Caki2 (cell line): ENCODE measurements at regions not wholly inside any gene's neighbourhood (a gene's known extent, or its start where the extent isn't known, plus 50 kb on each side); places are given as distances from the start of the nearest gene placed in this dataset.

Source experiments
- DNase-seq: peaks from one replicate; pipeline ENCODE4 v3.0.0-alpha.2; 2015; ENCODE audit warnings: low read depth
- in situ Hi-C: cut with HindIII; loops from 2 replicates; pipeline ENCODE4 v1.10.0; 2016; ENCODE audit warnings: low sequenced_read_pairs, low pct_unique_long_range_greater_than_20kb, mixed read lengths

GRCh38 chr2:15767679-15768078 lies 172.7 kb upstream of the MYCN start:
- in situ Hi-C loops: no loop called here

DNA sequence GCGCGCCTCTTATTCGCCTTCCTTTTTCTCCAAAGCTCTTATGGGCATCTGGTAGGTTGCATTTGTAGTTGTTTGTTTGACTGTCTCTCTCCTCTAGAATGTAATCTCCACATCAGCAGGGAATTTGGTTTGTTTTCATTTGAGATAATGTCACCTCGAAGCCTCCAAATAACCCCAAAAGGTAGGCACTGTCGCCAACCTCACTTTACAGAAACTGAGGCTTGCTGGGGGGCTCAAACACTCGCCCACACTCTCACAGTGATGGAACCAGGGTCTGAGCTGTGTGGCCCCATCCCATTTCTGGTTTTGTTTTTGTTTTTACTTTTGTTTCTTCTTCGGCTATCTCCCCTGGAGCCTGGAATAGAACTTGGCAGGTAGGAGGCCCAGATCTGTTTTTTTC lies 172.2 kb upstream of the MYCN start:
- in situ Hi-C loops: no loop called here
- DNase-seq: no peak

More at GRCh38 chr2:15767679-15768078, 172.7 kb upstream of the MYCN start:
- no peak for DNase-seq

DNA sequence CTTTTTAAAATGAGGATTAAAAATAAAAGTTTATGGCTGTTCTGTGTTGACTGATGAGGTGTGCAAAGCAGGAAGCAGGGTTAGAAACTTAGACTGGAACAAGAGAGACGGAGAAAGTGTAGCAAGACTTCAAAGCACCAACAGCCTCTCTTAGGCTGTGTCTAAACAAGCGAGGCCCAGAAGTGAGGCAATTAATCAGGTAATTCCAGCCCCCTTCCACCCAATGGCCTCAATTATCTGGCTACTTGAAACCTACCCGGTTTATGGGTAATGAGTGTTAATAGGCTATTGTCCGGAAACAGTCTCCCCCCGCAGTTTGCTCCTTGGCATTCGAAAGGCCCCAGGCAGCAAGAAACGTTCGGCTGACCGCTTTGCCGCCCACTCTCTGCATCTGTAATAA lies 171.7 kb upstream of the MYCN start:
- in situ Hi-C loops: no loop called here
- DNase-seq: no peak

- in situ Hi-C loops: no loop called here
- DNase-seq: no peak
These were observed 171.1 kb upstream of the MYCN start for GRCh38 chr2:15769235-15769634.

DNA sequence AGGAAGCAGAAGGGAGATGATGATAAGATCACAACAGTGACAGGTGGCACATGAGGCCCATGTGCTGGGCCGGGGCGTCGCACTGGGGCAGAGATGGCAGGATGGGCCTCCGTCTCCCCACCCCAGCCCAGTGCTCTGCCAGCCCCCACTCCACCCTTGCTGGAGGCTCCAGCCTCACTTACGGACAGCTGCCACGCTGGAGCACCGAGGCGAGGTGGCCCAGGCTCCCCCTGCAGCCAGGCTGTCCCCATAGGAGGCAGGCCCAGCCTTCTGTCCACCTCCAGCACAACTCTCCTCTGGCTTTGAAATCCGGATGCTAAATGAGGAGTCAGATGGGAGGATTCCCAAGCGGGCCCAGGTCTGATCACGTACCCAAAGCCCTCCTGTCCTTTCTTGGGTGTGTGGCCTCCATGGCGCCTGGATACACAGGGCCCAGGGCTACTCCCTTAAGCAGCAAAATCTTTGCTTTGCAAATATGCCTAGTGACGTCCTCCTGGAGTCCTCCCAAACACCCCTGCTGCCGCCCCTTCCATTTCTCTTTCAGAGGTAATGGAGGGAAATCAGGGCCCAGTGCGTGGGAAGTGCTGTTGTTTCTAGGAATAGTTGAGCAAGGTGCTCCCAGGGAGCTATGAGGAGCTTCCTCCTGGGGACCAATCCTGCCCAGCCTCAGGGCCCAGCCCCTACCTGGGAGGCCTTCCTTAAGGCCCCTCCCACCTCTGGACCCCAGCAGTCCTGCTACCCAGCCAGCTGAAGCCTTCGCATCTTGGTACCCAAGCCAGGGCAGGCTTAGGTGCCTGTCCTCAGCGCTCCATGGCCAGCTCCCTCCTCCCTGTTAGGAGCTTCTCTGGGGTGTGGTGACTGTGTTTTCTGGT lies 170.4 kb upstream of the MYCN start:
- no peak for DNase-seq
- in situ Hi-C loops: no loop called here

GRCh38 chr2:15770606-15771005 lies 169.7 kb upstream of the MYCN start:
- in situ Hi-C loops: no loop called here
- DNase-seq: no peak

DNA sequence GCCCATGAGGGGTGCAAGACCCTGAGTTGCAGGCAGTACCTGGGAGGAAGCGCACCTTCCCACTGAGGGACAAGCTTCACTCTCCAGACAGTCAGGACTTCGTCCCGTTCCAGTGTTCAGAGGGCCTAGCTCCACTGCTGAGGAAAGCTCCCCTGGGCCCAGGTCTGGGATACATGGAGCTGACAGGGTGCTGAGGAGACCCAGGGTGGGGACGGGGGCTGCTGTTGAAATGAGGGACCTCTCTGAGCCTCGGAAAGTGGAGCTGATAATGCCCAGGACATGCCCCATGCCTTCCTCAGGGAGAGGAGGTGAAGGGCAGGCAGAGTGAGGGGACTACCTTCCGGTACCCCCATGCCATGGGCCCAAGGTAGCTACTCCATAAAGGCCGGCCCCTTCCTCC lies 169.2 kb upstream of the MYCN start:
- DNase-seq: no peak
- in situ Hi-C loops: no loop called here

DNA sequence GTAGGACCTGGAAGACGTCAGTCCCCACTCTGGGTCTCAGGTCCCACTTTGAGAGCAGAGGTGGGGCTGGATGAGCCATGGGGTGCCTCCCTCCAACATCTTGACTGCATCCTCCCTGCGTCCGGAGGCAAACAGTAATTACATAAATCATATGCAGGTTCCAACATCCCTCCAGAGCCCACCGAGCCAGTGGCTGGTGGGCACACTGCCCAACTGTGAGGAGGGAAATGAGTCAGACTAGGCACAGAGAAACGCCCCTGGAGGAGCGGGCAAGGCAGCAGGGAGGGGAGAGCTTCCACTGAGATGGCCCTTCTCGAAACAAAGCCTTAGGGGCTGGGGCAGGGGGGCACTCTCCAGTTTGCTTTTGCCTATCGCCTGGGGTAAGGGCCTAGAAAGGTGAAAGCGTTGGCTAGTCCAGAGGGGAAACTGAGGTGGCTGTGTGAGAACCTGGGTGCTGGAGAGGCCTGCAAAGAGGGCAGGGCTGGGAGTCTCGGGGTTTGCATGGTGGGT lies 168.2 kb upstream of the MYCN start:
- DNase-seq: no peak
- in situ Hi-C loops: no loop called here

GRCh38 chr2:15772681-15773080 lies 167.7 kb upstream of the MYCN start:
- in situ Hi-C loops: no loop called here
- no peak for DNase-seq

GRCh38 chr2:15773204-15773603 lies 167.1 kb upstream of the MYCN start:
- in situ Hi-C loops: no loop called here

DNA sequence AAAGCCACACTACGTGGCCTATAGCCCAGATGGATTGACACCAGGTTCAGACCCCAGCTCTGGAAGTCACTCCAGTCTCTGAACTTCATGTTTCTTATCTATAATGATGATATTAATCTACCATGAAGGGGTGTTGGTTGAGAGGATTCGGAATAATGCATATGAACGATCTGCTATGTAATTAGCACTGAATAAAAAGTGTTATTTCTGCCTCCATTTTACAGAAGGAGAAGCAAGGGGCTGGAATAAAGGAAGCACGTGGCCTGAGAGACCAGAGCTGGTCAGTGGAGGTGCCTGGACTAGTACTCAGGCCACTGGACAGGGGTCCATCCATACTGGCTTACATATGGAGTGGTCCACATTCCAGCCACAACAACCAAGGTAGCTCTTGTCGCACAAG lies 166.5 kb upstream of the MYCN start:
- DNase-seq: no peak
- in situ Hi-C loops: no loop called here

More at GRCh38 chr2:15773204-15773603, 167.1 kb upstream of the MYCN start:
- DNase-seq: no peak

DNA sequence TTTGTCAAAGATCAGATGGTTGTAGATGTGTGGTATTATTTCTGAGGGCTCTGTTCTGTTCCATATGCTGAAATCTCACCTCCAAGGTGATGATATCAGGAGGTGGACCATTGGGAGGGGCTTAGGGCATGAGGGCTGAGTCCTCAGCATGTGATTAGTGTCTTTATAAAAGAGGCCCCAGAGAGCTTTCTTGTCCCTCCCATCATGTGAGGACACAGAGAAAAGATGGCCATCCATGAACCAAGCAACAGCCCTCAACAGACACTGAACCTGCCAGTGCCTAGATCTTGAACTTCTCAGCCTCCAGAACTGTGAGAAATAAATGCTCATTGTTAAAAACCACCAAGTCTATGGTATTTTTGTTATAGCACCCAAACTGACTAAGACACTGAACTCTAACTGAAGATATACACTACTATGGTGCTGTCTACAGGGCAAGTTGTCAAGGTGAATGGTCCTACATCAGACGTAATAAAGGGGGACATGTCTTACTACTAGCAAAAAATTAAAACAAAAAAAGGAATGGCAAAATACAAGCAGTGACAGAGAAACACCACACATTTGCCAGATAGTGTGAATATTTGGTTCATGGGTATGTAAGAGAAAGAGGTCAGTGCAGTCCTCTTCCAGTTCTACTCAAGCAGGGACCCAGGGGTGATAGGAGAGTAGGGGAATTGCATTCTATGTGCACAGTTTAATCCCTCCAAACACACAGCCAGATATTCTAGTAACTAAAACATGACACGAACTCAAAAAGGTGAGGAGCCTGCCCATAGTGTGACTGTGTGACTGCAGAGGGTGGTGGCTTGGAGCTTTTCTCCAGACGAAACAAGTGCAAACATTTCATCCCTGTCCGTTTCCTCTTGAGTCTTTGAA lies 164.4 kb upstream of the MYCN start:
- in situ Hi-C loops: no loop called here
- DNase-seq: no peak

- in situ Hi-C loops: no loop called here
- no peak for DNase-seq
These were observed 163.8 kb upstream of the MYCN start for GRCh38 chr2:15776629-15776919.

- no peak for DNase-seq
- in situ Hi-C loops: no loop called here
These were observed 163.2 kb upstream of the MYCN start for GRCh38 chr2:15776992-15777702.

- in situ Hi-C loops: no loop called here
- DNase-seq: no peak
These were observed 162.5 kb upstream of the MYCN start for GRCh38 chr2:15777795-15778371.

DNA sequence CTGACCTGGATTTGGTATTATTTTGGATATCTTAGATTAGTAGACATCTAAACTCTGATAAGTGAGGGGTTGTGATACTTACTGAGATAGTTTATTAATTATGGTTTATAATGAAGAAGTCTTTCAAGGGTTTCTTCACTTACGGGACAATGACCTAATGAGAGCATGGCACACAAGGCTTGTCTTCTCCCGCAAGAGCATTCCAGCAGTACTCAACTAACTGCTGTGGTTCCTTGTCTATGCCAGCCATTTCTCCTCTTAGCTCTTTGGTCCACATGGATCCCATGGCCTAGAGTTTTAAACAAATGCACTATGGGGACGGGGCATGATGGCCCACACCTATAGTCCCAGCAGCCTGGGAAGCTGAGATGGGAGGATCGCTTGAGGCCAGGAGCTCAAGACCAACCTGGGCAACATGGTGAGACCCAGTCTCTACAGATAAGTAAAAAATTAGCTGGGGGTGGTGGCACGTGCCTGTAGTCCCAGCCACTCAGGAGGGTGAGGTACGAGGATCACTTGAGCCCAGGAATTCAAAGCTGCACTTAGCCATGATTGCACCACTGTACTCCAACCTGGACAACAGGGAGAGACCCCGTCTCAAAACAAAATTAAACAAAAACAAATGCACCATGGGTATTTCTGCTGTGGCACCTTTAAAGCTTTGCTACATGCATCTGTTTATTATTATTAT lies 161.7 kb upstream of the MYCN start:
- DNase-seq: no peak
- in situ Hi-C loops: no loop called here

DNA sequence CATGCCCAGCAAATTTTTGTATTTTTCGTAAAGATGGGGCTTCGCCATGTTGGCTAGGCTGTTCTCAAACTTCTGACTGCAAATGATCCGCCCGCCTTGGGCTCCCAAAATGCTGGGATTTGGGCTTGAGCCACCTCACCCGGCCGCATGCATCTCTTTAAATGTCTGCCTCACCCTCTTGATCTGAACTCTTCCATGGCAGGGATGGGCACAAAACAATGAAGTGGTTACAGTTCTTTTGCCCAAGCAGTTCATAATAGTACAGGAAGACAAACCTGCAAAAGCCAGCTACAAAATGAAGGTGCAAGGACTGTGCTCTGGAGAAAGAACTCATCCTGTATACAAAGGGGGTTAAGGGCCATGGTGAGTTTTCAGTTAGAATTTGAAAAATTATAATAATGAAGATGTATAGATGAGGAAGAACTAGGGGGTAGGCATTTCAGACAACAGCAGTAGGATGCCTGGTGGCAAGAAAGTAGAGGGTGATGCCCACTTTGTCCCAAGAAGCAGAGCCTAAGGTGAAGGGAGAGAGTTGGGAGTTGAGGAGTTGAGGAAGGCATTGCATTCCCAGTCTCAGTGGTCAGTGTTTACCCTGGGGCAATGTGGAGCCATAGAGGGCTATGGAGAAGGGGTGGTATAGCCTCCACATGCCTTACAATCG lies 160.8 kb upstream of the MYCN start:
- in situ Hi-C loops: no loop called here

More for the DNA sequence above, 160.8 kb upstream of the MYCN start:
- no peak for DNase-seq
